Calu3 (cell line): ENCODE measurements at regions not wholly inside any gene's neighbourhood (a gene's known extent, or its start where the extent isn't known, plus 50 kb on each side); places are given as distances from the start of the nearest gene placed in this dataset.
A peak's percentile ranks its signal among the peaks of the same experiment; 100 is the strongest.
"Not testable (repeated sequence)": the region's sequence is repeated elsewhere in the genome, so short reads cannot be mapped to it uniquely, and the experiment has no call there.

Experiments
- BruUV-seq: library from RNA; stranded (reverse); fragments of 400-500 nt; replicated peaks from 2 replicates; lab custom pipeline; 2021; lab: Mats Ljungman, UMichigan
- CTCF ChIA-PET: fragments of 300-600 bp; sonication (Branson Sonifier 250); formaldehyde crosslinking; loops from one replicate; lab custom pipeline; 2022; ENCODE audit warnings: antibody characterized with exemption; lab: Charles Lee
- DNase-seq: peaks from one replicate; pipeline ENCODE4 v3.0.0; 2022
- H3K27ac Mint-ChIP-seq: one replicate; pipeline ENCODE4 v1.8.0; 2022; ENCODE audit warnings: mixed read lengths; ENCODE audit not compliant: unreplicated experiment
- H3K27me3 Mint-ChIP-seq: one replicate; pipeline ENCODE4 v1.8.0; 2022; ENCODE audit warnings: mixed read lengths; ENCODE audit not compliant: unreplicated experiment
- H3K36me3 Mint-ChIP-seq: one replicate; pipeline ENCODE4 v1.8.0; 2022; ENCODE audit warnings: mild to moderate bottlenecking, moderate library complexity, mixed read lengths; ENCODE audit not compliant: insufficient read depth, unreplicated experiment
- H3K4me1 Mint-ChIP-seq: one replicate; pipeline ENCODE4 v1.8.0; 2022; ENCODE audit warnings: mild to moderate bottlenecking, low read depth, mixed read lengths; ENCODE audit not compliant: unreplicated experiment
- H3K4me3 Mint-ChIP-seq: one replicate; pipeline ENCODE4 v1.8.0; 2022; ENCODE audit warnings: mild to moderate bottlenecking, low read depth, moderate library complexity, mixed read lengths; ENCODE audit not compliant: unreplicated experiment
- H3K9me3 Mint-ChIP-seq: one replicate; pipeline ENCODE4 v1.8.0; 2022; ENCODE audit warnings: low read depth, mixed read lengths; ENCODE audit not compliant: unreplicated experiment
- intact Hi-C: fragments of 100-400 bp; cut with micrococcal nuclease; formaldehyde crosslinking; loops from one replicate; pipeline ENCODE4 v1.10.0; 2022; ENCODE audit not compliant: unreplicated experiment
- TF ChIP-seq, protein P1 (sequence below): fragments of 200-600 bp; IDR thresholded peaks from one replicate; pipeline ENCODE4 v1.8.0; 2022; ENCODE audit warnings: antibody characterized with exemption; ENCODE audit not compliant: unreplicated experiment

DNA sequence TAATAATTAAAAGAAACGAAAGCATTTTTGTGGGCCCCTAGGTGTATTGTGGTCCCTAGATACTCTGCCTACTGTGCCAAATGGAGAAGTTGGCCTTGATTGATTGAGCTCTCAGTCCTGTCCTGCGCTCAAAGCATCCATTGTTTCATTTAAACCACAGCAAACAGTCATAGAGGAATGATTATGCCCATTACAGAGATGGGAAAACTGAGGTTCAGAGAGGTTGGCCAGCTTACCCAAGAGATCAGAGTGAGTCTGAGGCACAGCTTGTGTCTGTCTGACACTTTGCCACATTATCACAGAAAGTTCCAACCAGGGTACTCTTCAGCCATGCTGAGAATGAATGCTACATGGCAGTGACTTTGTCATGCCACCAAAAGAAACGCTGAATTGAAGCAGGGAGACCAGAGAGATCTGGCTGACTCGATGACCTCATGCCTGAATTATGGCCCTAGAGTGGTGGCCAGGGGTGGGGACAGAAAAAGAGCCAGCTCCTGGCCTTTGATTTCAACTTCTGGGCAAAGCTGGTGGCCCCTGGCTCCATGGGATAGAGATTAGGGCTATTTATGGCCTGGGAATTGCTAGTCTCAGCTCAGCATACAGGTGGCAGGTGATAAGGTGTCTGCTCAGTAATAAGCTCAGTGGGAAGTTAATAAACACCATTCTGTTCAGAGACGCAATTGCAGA, 180.5 kb downstream of the MIAT start:
- no peak overlapping the region for H3K4me3 Mint-ChIP-seq
- H3K9me3 Mint-ChIP-seq = no peaks in the 10 kb centered on the region
- H3K27ac Mint-ChIP-seq = no peak overlapping the region
- intact Hi-C loops = no loop called here
- peak; percentile 8 for DNase-seq
- no TSS peak for BruUV-seq
- no peaks in the 10 kb centered on the region for H3K36me3 Mint-ChIP-seq
- H3K4me1 Mint-ChIP-seq = no peaks in the 10 kb centered on the region
- peaks cover 25% of the 10 kb centered on the region for H3K27me3 Mint-ChIP-seq
- CTCF ChIA-PET = interaction anchor here (0.5 to 0.6 kb wide), 2 partner anchors 42 to 491 kb away, joined by 3 to 4 read pairs; no protein-coding TSS in a partner anchor
- TF ChIP-seq, protein P1, sequence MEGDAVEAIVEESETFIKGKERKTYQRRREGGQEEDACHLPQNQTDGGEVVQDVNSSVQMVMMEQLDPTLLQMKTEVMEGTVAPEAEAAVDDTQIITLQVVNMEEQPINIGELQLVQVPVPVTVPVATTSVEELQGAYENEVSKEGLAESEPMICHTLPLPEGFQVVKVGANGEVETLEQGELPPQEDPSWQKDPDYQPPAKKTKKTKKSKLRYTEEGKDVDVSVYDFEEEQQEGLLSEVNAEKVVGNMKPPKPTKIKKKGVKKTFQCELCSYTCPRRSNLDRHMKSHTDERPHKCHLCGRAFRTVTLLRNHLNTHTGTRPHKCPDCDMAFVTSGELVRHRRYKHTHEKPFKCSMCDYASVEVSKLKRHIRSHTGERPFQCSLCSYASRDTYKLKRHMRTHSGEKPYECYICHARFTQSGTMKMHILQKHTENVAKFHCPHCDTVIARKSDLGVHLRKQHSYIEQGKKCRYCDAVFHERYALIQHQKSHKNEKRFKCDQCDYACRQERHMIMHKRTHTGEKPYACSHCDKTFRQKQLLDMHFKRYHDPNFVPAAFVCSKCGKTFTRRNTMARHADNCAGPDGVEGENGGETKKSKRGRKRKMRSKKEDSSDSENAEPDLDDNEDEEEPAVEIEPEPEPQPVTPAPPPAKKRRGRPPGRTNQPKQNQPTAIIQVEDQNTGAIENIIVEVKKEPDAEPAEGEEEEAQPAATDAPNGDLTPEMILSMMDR = no peak

DNA sequence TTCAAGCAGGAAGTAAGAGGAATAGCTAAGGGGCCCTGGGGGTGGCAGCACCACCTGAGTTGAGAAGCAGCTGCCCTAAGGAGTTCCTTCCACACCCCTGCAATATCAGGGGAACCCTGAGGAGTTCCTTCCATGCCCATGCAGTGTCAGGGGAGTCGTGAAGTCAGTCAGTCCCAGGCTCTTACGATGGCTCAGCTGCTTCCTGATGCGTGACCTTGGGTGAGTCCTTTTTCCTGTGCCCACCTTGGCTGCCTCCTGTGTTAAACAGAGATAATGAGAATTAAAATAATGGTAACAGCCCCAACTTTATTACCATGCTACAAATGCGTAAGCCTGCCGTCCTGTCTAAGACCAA, 181.1 kb downstream of the MIAT start:
- H3K4me3 Mint-ChIP-seq = no peak overlapping the region
- peaks cover 2% of the 10 kb centered on the region for H3K4me1 Mint-ChIP-seq
- DNase-seq = peak; percentile 11
- TF ChIP-seq, protein P1 = no peak
- H3K36me3 Mint-ChIP-seq = no peaks in the 10 kb centered on the region
- no peaks in the 10 kb centered on the region for H3K9me3 Mint-ChIP-seq
- no peak overlapping the region for H3K27ac Mint-ChIP-seq
- CTCF ChIA-PET = interaction anchor here (0.5 to 0.6 kb wide), 2 partner anchors 42 to 490 kb away, joined by 3 to 4 read pairs; no protein-coding TSS in a partner anchor
- intact Hi-C loops = no loop called here
- H3K27me3 Mint-ChIP-seq = peaks cover 25% of the 10 kb centered on the region
- BruUV-seq = no TSS peak

DNA sequence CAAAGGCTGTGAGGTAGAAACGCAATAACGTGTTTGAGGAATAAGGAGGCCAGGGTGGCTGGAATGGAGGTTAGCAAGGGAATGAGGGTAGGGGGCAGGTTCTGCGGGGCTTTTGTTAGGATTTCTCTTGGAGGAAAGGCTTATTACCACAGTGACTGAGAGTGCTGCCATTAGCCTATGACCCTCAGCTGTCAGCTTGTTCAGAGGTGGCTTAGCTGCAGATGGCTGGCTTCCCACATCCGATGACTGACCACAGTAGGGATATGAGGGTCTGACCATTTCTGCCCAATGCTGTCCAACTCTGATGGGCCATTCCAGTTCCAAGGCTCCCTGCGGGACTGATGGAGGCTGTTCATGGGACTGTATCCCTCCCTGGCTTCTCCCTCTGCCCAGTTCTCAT, 181.8 kb downstream of the MIAT start:
- H3K27ac Mint-ChIP-seq = no peak overlapping the region
- intact Hi-C loops = no loop called here
- H3K4me3 Mint-ChIP-seq = no peak overlapping the region
- CTCF ChIA-PET = no interaction called here
- no peak for DNase-seq
- no TSS peak for BruUV-seq
- peaks cover 21% of the 10 kb centered on the region for H3K27me3 Mint-ChIP-seq
- peaks cover 9% of the 10 kb centered on the region for H3K4me1 Mint-ChIP-seq
- H3K36me3 Mint-ChIP-seq = no peaks in the 10 kb centered on the region
- TF ChIP-seq, protein P1 = no peak
- H3K9me3 Mint-ChIP-seq = no peaks in the 10 kb centered on the region

DNA sequence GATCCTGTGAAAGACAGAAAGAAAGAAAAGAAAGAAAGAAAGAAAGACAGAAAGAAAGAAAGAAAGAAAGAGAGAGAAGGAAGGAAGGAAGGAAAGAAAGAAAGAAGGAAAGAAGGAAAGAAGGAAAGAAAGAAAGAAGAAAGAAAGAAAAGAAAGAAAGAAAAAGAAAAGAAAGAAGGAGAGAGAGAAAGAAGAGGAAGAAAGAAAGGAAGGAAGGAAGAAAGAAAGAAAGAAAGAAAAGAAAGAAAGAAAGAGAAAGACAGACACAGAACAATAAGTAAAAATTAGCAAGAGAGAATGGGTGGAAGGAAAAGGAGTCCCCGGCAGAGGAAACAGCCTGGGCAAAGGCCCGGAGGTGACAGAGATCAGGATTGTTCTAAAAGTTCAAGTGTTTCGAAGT, 183.4 kb downstream of the MIAT start:
- H3K9me3 Mint-ChIP-seq, DNase-seq, CTCF ChIA-PET, BruUV-seq, H3K4me3 Mint-ChIP-seq, H3K27me3 Mint-ChIP-seq, H3K27ac Mint-ChIP-seq, intact Hi-C loops, H3K36me3 Mint-ChIP-seq: not testable (repeated sequence)
- H3K4me1 Mint-ChIP-seq = peaks cover 22% of the 10 kb centered on the region

DNA sequence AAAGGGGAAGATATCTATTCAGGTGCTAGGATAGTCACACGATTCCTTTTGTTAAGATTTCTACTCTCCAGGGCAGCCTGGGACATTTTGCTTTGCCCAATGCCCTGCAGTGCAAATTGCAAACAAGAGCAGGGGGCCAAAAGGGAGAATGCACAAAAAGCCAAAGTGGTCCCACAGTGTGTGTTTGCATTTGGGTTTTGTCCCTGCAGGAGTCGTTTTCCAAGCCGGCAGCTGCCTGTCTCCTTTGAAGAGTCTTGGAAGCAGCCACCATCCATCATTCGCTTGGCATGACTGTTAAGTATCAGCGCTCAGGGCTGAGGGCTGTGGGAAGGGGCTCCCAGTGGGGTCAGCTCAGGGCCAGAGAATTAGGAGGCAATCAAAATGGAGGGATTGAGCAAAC, 184.7 kb downstream of the MIAT start:
- Mint-ChIP-seq H3K9me3 (no peaks in the 10 kb centered on the region), H3K27me3 (peaks cover 7% of the 10 kb centered on the region), H3K36me3 (no peaks in the 10 kb centered on the region), H3K4me3 (no peak overlapping the region), H3K4me1 (peaks cover 35% of the 10 kb centered on the region), H3K27ac (no peak overlapping the region)
- TF ChIP-seq, protein P1 = no peak
- intact Hi-C loops = no loop called here
- CTCF ChIA-PET = no interaction called here
- no TSS peak for BruUV-seq
- DNase-seq = no peak
